HepG2 (cell line): ENCODE measurements at regions not wholly inside any gene's neighbourhood (a gene's known extent, or its start where the extent isn't known, plus 50 kb on each side); places are given as distances from the start of the nearest gene placed in this dataset.

ENCODE experiments used
- ATAC-seq: fragments of 200-7000 bp; cut with Tn5 transposase; 3 replicates; pipeline ENCODE4 v1.9.1; 2020; ENCODE audit warnings: mild to moderate bottlenecking, moderate library complexity
- BruUV-seq: library from RNA; stranded (reverse); fragments of 400-500 nt; replicated peaks from 2 replicates; lab custom pipeline; 2021; lab: Mats Ljungman, UMichigan
- CTCF ChIA-PET: fragments of 300-600 bp; formaldehyde crosslinking; extraction: SDS; loops from one replicate; lab custom pipeline; 2021; ENCODE audit warnings: low total read pairs, inconsistent platforms, low intra/inter-chr PET ratio; lab: Yijun Ruan, JAX
- POLR2A ChIA-PET: fragments of 350-600 bp; sonication (Branson Sonifier 250); formaldehyde crosslinking; loops from one replicate; lab custom pipeline; 2020; ENCODE audit warnings: antibody characterized with exemption, inconsistent platforms; lab: Yijun Ruan, JAX
- DNase-seq: peaks from one replicate; pipeline ENCODE4 v3.0.0-alpha.2; 2015; ENCODE audit warnings: low spot score
- FAIRE-seq: peaks from 3 replicates; lab custom pipeline; 2011; peaks lifted over from hg19 to GRCh38; lab: Jason Lieb, UNC
- H2AFZ ChIP-seq: one replicate; pipeline ENCODE4 v1.6.1; 2011; ENCODE audit warnings: low read length, inconsistent platforms
- H3K27ac ChIP-seq: fragments of 300-600 bp; 3 replicates; pipeline ENCODE4 v1.8.0; 2011; ENCODE audit warnings: mixed run types, mild to moderate bottlenecking, mixed read lengths, low read length, inconsistent platforms; ENCODE audit not compliant: insufficient read depth; ENCODE audit errors: extremely low read length
- H3K27me3 ChIP-seq, 2 experiments: fragments of 200-600 bp in 1 of 2; 2 replicates in 1 of 2; 3 replicates in 1 of 2; pipeline versions ENCODE4 v1.6.0 to v1.8.0; 2011; ENCODE audit warnings: low read length in 2 of 2, mild to moderate bottlenecking in 2 of 2, moderate library complexity in 2 of 2, inconsistent platforms in 1 of 2; ENCODE audit not compliant: insufficient read depth in 2 of 2, control insufficient read depth in 1 of 2
- H3K36me3 ChIP-seq, 2 experiments: fragments of 200-600 bp in 1 of 2; replicated peaks in 1 of 2; 2 replicates in 1 of 2; 3 replicates in 1 of 2; pipeline versions ENCODE4 v1.5.1 to v1.8.0; 2011; ENCODE audit warnings: low read length in 2 of 2, inconsistent platforms in 1 of 2; ENCODE audit not compliant: insufficient read depth in 2 of 2, control insufficient read depth in 1 of 2
- H3K4me1 ChIP-seq: 2 replicates; pipeline ENCODE4 v1.5.1; 2012; ENCODE audit warnings: low read length, inconsistent platforms; ENCODE audit not compliant: insufficient read depth
- H3K4me2 ChIP-seq: 2 replicates; pipeline ENCODE4 v1.6.0; 2011; ENCODE audit warnings: low read depth, low read length, inconsistent platforms
- H3K4me3 ChIP-seq, 3 experiments: fragments of 200-600 bp in 1 of 3; sonication (generic), shearing (Covaris generic) in 1 of 3; replicated peaks in 1 of 3; 2 replicates each; pipeline ENCODE4 v1.5.1; 2011 to 2016; ENCODE audit warnings: low read length in 3 of 3, inconsistent platforms in 2 of 3, low read depth in 2 of 3, mild to moderate bottlenecking in 2 of 3, control low read depth in 1 of 3, mixed read lengths in 1 of 3; ENCODE audit not compliant: insufficient read depth in 1 of 3
- H3K79me2 ChIP-seq: one replicate; pipeline ENCODE4 v1.6.1; 2011; ENCODE audit warnings: low read length, inconsistent platforms; ENCODE audit not compliant: insufficient read depth
- H3K9ac ChIP-seq: 2 replicates; pipeline ENCODE4 v1.6.0; 2011; ENCODE audit warnings: mild to moderate bottlenecking, low read depth, low read length, inconsistent platforms; ENCODE audit not compliant: insufficient read depth
- H3K9me3 ChIP-seq: 2 replicates; pipeline ENCODE4 v1.5.1; 2012; ENCODE audit warnings: mild to moderate bottlenecking, low read length
- H4K20me1 ChIP-seq: 2 replicates; pipeline ENCODE4 v1.6.0; 2011; ENCODE audit warnings: inconsistent platforms, mild to moderate bottlenecking, low read length, moderate library complexity; ENCODE audit not compliant: insufficient read depth
- ARNT2 ChIP-seq: sonication (generic); formaldehyde crosslinking; IDR thresholded peaks from 2 replicates; pipeline ENCODE4 v1.8.0; 2022; ENCODE audit warnings: mild to moderate bottlenecking, low read depth, missing genetic modification reagents, moderate library complexity
- ATAD3A ChIP-seq: sonication (generic); formaldehyde crosslinking; IDR thresholded peaks from 2 replicates; pipeline ENCODE4 v1.4.0; 2020; ENCODE audit warnings: missing genetic modification reagents
- HIC2 ChIP-seq: sonication (generic); formaldehyde crosslinking; IDR thresholded peaks from 2 replicates; pipeline ENCODE4 v1.9.0; 2022; ENCODE audit warnings: low read depth, missing genetic modification reagents
- HOXA9 ChIP-seq: sonication (generic); formaldehyde crosslinking; IDR thresholded peaks from 2 replicates; pipeline ENCODE4 v1.8.1; 2022; ENCODE audit warnings: missing genetic modification reagents, mild to moderate bottlenecking, moderate library complexity, borderline replicate concordance
- JARID2 ChIP-seq: sonication (generic); formaldehyde crosslinking; IDR thresholded peaks from 2 replicates; pipeline ENCODE4 v1.8.1; 2023; ENCODE audit warnings: missing genetic modification reagents, inconsistent platforms; ENCODE audit not compliant: insufficient replicate concordance
- POLR2A ChIP-seq, 2 experiments: IDR thresholded peaks; 2 replicates each; pipeline ENCODE4 v1.6.1; 2011; ENCODE audit warnings: low read depth in 2 of 2, low read length in 2 of 2, mild to moderate bottlenecking in 1 of 2, moderate library complexity in 1 of 2; ENCODE audit not compliant: insufficient read depth in 1 of 2
- RAD51 ChIP-seq: fragments of 450-650 bp; IDR thresholded peaks from 2 replicates; pipeline ENCODE4 v1.6.1; 2016; ENCODE audit warnings: borderline replicate concordance
- REL ChIP-seq: sonication (generic); formaldehyde crosslinking; conservative IDR thresholded peaks from 2 replicates; pipeline ENCODE4 v1.8.0; 2022; ENCODE audit warnings: mild to moderate bottlenecking, missing genetic modification reagents, moderate library complexity
- TFDP2 ChIP-seq: sonication (generic); formaldehyde crosslinking; IDR thresholded peaks from 2 replicates; pipeline ENCODE4 v1.4.0; 2020; ENCODE audit warnings: missing genetic modification reagents
- ZNF121 ChIP-seq: sonication (generic); formaldehyde crosslinking; IDR thresholded peaks from 2 replicates; pipeline ENCODE4 v1.5.0; 2020; ENCODE audit warnings: mild to moderate bottlenecking, missing genetic modification reagents
- ZNF317 ChIP-seq: sonication (generic); formaldehyde crosslinking; IDR thresholded peaks from 2 replicates; pipeline ENCODE4 v1.5.0; 2020; ENCODE audit warnings: mild to moderate bottlenecking, missing genetic modification reagents
- ZNF331 ChIP-seq: sonication (generic); formaldehyde crosslinking; IDR thresholded peaks from 2 replicates; pipeline ENCODE4 v1.4.0; 2020; ENCODE audit warnings: missing genetic modification reagents
- ZNF333 ChIP-seq: sonication (generic); formaldehyde crosslinking; IDR thresholded peaks from 2 replicates; pipeline ENCODE4 v1.4.0; 2020; ENCODE audit warnings: mild to moderate bottlenecking, missing genetic modification reagents, borderline replicate concordance
- ZNF430 ChIP-seq: sonication (generic); formaldehyde crosslinking; IDR thresholded peaks from 2 replicates; pipeline ENCODE4 v1.9.0; 2021; ENCODE audit warnings: mild to moderate bottlenecking, missing genetic modification reagents
- ZNF672 ChIP-seq: sonication (generic); formaldehyde crosslinking; IDR thresholded peaks from 2 replicates; pipeline ENCODE4 v1.8.1; 2022; ENCODE audit warnings: missing genetic modification reagents
- ZNF883 ChIP-seq: sonication (generic); formaldehyde crosslinking; IDR thresholded peaks from 2 replicates; pipeline ENCODE4 v1.5.1; 2020; ENCODE audit warnings: mild to moderate bottlenecking, missing genetic modification reagents; ENCODE audit errors: not compliant biosample characterization
- WGBS: methylation state at CpG from one replicate; pipeline ENCODE4 v1.1.6; 2017; ENCODE audit warnings: low lambda C conversion rate; 5-methylcytosine and 5-hydroxymethylcytosine counted together
- in situ Hi-C: cut with HindIII; loops from 2 replicates; pipeline ENCODE4 v1.10.0; 2017; ENCODE audit warnings: low pct_unique_long_range_greater_than_20kb; ENCODE audit not compliant: extremely low pct_ligation_motif_present
- intact Hi-C: fragments of 100-400 bp; cut with micrococcal nuclease; formaldehyde crosslinking; loops from one replicate; pipeline ENCODE4 v1.10.0; 2022; ENCODE audit not compliant: unreplicated experiment

- TF ChIP-seq JARID2 (CRISPR knock-in tag) = no peak
- TF ChIP-seq ZNF317 (CRISPR knock-in tag) = peak; percentile 92
- TF ChIP-seq, all 625 proteins: peak for 1
- H3K36me3 ChIP-seq = no peaks in the 10 kb centered on the region
- FAIRE-seq (no peak), ATAC-seq (no peak), DNase-seq (no peak)
- H3K9ac ChIP-seq = no peak overlapping the region
- no peaks in the 10 kb centered on the region for H3K79me2 ChIP-seq
- BruUV-seq = no TSS peak
- WGBS = 27% methylated on average over 1 of the region's 1 CpG
- no peaks in the 10 kb centered on the region for H3K9me3 ChIP-seq
- ChIA-PET CTCF (no interaction called here), POLR2A (interaction anchor here (1.8 kb wide), 1 partner anchor 11 kb away, joined by 10 read pairs; no protein-coding TSS in a partner anchor)
- in situ Hi-C loops (no loop called here), intact Hi-C loops (no loop called here)
- H4K20me1 ChIP-seq = no peaks in the 10 kb centered on the region
- no peak overlapping the region for H3K27ac ChIP-seq
- H2AFZ ChIP-seq = peak overlapping the region; percentile 24
- no peak overlapping the region for H3K4me3 ChIP-seq
- H3K4me2 ChIP-seq = no peak overlapping the region
- H3K4me1 ChIP-seq = peaks cover 57% of the 10 kb centered on the region
- no peaks in the 10 kb centered on the region for H3K27me3 ChIP-seq
Measured at GRCh38 chr6:137783710-137784109, 83.3 kb upstream of the TNFAIP3 start.

GRCh38 chr6:137784583-137784982 lies 82.5 kb upstream of the TNFAIP3 start:
- BruUV-seq = no TSS peak
- ChIA-PET CTCF (no interaction called here), POLR2A (interaction anchor here (1.3 kb wide), 1 partner anchor 10 kb away, joined by 3 read pairs; no protein-coding TSS in a partner anchor)
- peak; percentile 44; the same call in 2 of the 3 replicates for ATAC-seq
- Histone ChIP-seq H4K20me1 (no peaks in the 10 kb centered on the region), H3K27me3 (no peaks in the 10 kb centered on the region), H3K4me2 (no peak overlapping the region), H3K9me3 (no peaks in the 10 kb centered on the region), H3K4me1 (peaks cover 55% of the 10 kb centered on the region), H3K9ac (no peak overlapping the region), H3K27ac (no peak overlapping the region), H3K4me3 (no peak overlapping the region), H2AFZ (no peak overlapping the region), H3K36me3 (no peaks in the 10 kb centered on the region), H3K79me2 (no peaks in the 10 kb centered on the region)
- no peak for FAIRE-seq
- in situ Hi-C loops (no loop called here), intact Hi-C loops (no loop called here)
- no peak for DNase-seq
- 90% methylated on average over 1 of the region's 1 CpG for WGBS
- no peak for TF ChIP-seq POLR2A (IDR thresholded peaks at IDR 0.05; ENCODE audit: insufficient read depth in 1 of 2, low read depth in 2 of 2, low read length in 2 of 2)
- TF ChIP-seq ARNT2 (CRISPR knock-in tag) = no peak
- TF ChIP-seq ZNF672 (CRISPR knock-in tag) = no peak
- TF ChIP-seq ZNF121 (CRISPR knock-in tag) = peak; percentile 86
- TF ChIP-seq ATAD3A (CRISPR knock-in tag) = no peak
- no peak for TF ChIP-seq ZNF331
- no peak for TF ChIP-seq HIC2 (CRISPR knock-in tag)
- TF ChIP-seq TFDP2 (CRISPR knock-in tag) = no peak
- no peak for TF ChIP-seq ZNF333 (CRISPR knock-in tag)
- TF ChIP-seq HOXA9 (CRISPR knock-in tag) = no peak
- no peak for TF ChIP-seq ZNF317 (CRISPR knock-in tag)
- TF ChIP-seq RAD51 = no peak
- TF ChIP-seq ZNF430 = no peak
- TF ChIP-seq REL (CRISPR knock-in tag) = no peak
- no peak for TF ChIP-seq ZNF883 (CRISPR knock-in tag)
